Thoracic aorta (tissue), 2 donors: ENCODE measurements at regions not wholly inside any gene's neighbourhood (a gene's known extent, or its start where the extent isn't known, plus 50 kb on each side); places are given as distances from the start of the nearest gene placed in this dataset.

Experiments
- ATAC-seq: fragments of 150-250 bp; one replicate; pipeline ENCODE4 v1.8.0; 2017; ENCODE audit warnings: low read depth; ENCODE audit not compliant: insufficient number of reproducible peaks, low FRiP score
- DNase-seq: peaks from one replicate; pipeline ENCODE4 v3.0.0-alpha.2; 2020; ENCODE audit warnings: low spot score
- H3K27ac ChIP-seq, 2 donors: fragments of 200-600 bp; sonication (generic); 1 replicate in 1 of 2; 2 replicates in 1 of 2; pipeline ENCODE4 v1.5.1; 2016; ENCODE audit warnings: mild to moderate bottlenecking in 2 of 2, moderate library complexity in 2 of 2
- H3K27me3 ChIP-seq: fragments of 200-600 bp; sonication (generic); replicated peaks from 2 replicates; pipeline ENCODE4 v1.6.0; 2016; ENCODE audit warnings: mild to moderate bottlenecking; ENCODE audit not compliant: insufficient read depth
- H3K36me3 ChIP-seq: fragments of 200-600 bp; sonication (generic); one replicate; pipeline ENCODE4 v1.5.1; 2016
- H3K4me1 ChIP-seq, 2 donors: fragments of 200-600 bp; sonication (generic); 1 replicate in 1 of 2; 2 replicates in 1 of 2; pipeline versions ENCODE4 v1.5.1 to v1.6.0; 2016; ENCODE audit warnings: low read depth in 2 of 2, mild to moderate bottlenecking in 1 of 2; ENCODE audit not compliant: control insufficient read depth in 1 of 2
- H3K4me3 ChIP-seq: fragments of 200-600 bp; sonication (generic); 2 replicates; pipeline ENCODE4 v1.5.1; 2016; ENCODE audit warnings: mild to moderate bottlenecking
- H3K9me3 ChIP-seq: fragments of 200-600 bp; sonication (generic); 2 replicates; pipeline ENCODE4 v1.5.1; 2016
- CTCF ChIP-seq: fragments of 200-600 bp; sonication (generic); IDR thresholded peaks from one replicate; pipeline ENCODE4 v1.5.1; 2019; ENCODE audit warnings: antibody characterized with exemption

- DNase-seq (no peak), ATAC-seq (no peak)
- no peaks in the 10 kb centered on the region for H3K27me3 ChIP-seq
- H3K4me1 ChIP-seq, result no peaks in the 10 kb centered on the region
- no peaks in the 10 kb centered on the region for H3K36me3 ChIP-seq
- TF ChIP-seq CTCF, result no peak
- H3K9me3 ChIP-seq, result peaks cover 8% of the 10 kb centered on the region
- no peak overlapping the region for H3K27ac ChIP-seq
- no peak overlapping the region for H3K4me3 ChIP-seq
Measured at GRCh38 chr2:147348931-147349555, 495.8 kb upstream of the ACVR2A start.

- H3K27me3 ChIP-seq, result no peaks in the 10 kb centered on the region
- H3K27ac ChIP-seq, result no peak overlapping the region
- no peaks in the 10 kb centered on the region for H3K36me3 ChIP-seq
- no peaks in the 10 kb centered on the region for H3K4me1 ChIP-seq
- no peak for TF ChIP-seq CTCF
- no peak overlapping the region for H3K4me3 ChIP-seq
- peaks cover 8% of the 10 kb centered on the region for H3K9me3 ChIP-seq
- ATAC-seq (no peak), DNase-seq (no peak)
Measured at GRCh38 chr2:147346142-147346541, 498.7 kb upstream of the ACVR2A start.

GRCh38 chr2:147345246-147345645 lies 499.6 kb upstream of the ACVR2A start:
- H3K4me1 ChIP-seq, result no peaks in the 10 kb centered on the region
- peaks cover 8% of the 10 kb centered on the region for H3K9me3 ChIP-seq
- no peaks in the 10 kb centered on the region for H3K27me3 ChIP-seq
- ATAC-seq (no peak), DNase-seq (no peak)
- no peak overlapping the region for H3K4me3 ChIP-seq
- no peak for TF ChIP-seq CTCF
- H3K27ac ChIP-seq, result no peak overlapping the region
- no peaks in the 10 kb centered on the region for H3K36me3 ChIP-seq

- no peak for TF ChIP-seq CTCF
- peaks cover 8% of the 10 kb centered on the region for H3K9me3 ChIP-seq
- no peaks in the 10 kb centered on the region for H3K36me3 ChIP-seq
- H3K4me1 ChIP-seq, result no peaks in the 10 kb centered on the region
- DNase-seq (no peak), ATAC-seq (no peak)
- H3K4me3 ChIP-seq, result no peak overlapping the region
- H3K27me3 ChIP-seq, result no peaks in the 10 kb centered on the region
- H3K27ac ChIP-seq, result no peak overlapping the region
Measured at GRCh38 chr2:147342329-147342728, 502.5 kb upstream of the ACVR2A start.

GRCh38 chr2:147331790-147332419 lies 512.9 kb upstream of the ACVR2A start:
- DNase-seq, result no peak
- no peak for ATAC-seq
- TF ChIP-seq CTCF, result no peak
- H3K4me3 ChIP-seq, result no peak overlapping the region
- no peaks in the 10 kb centered on the region for H3K27me3 ChIP-seq
- H3K27ac ChIP-seq, result no peak overlapping the region
- H3K4me1 ChIP-seq, result no peaks in the 10 kb centered on the region
- H3K9me3 ChIP-seq, result no peaks in the 10 kb centered on the region
- no peaks in the 10 kb centered on the region for H3K36me3 ChIP-seq
